Neural cell (in vitro differentiated cells): ENCODE measurements at regions not wholly inside any gene's neighbourhood (a gene's known extent, or its start where the extent isn't known, plus 50 kb on each side); places are given as distances from the start of the nearest gene placed in this dataset.

Source experiments
- H2AFZ ChIP-seq: fragments of 200-600, 300-800 bp; sonication (generic), shearing (Covaris generic); 2 replicates; pipeline ENCODE4 v1.6.0; 2014; ENCODE audit warnings: low read depth, mild to moderate bottlenecking, antibody characterized with exemption, low read length, moderate library complexity
- H3F3A ChIP-seq: fragments of 200-600 bp; shearing (Covaris generic); 2 replicates; pipeline ENCODE4 v1.6.1; 2016; ENCODE audit warnings: mild to moderate bottlenecking, moderate library complexity, mixed read lengths, antibody characterized with exemption, low read length; ENCODE audit not compliant: insufficient read depth, poor library complexity, severe bottlenecking
- H3K27ac ChIP-seq: fragments of 200-600, 300-800 bp; sonication (generic), shearing (Covaris generic); 2 replicates; pipeline ENCODE4 v1.5.1; 2014; ENCODE audit warnings: mild to moderate bottlenecking, low read length, moderate library complexity
- H3K27me3 ChIP-seq: fragments of 300-800, 200-600 bp; sonication (generic), shearing (Covaris generic); 2 replicates; pipeline ENCODE4 v1.6.0; 2014; ENCODE audit warnings: mild to moderate bottlenecking, low read depth, low read length, moderate library complexity; ENCODE audit not compliant: insufficient read depth
- H3K36me3 ChIP-seq: fragments of 300-800, 200-600 bp; sonication (generic), shearing (Covaris generic); 2 replicates; pipeline ENCODE4 v1.5.1; 2014; ENCODE audit warnings: mild to moderate bottlenecking, antibody characterized with exemption, low read length, moderate library complexity; ENCODE audit not compliant: insufficient read depth
- H3K4me2 ChIP-seq: fragments of 300-800, 200-600 bp; sonication (generic), shearing (Covaris generic); 2 replicates; pipeline ENCODE4 v1.6.0; 2014; ENCODE audit warnings: mild to moderate bottlenecking, low read length
- H3K4me3 ChIP-seq: fragments of 300-800, 200-600 bp; sonication (generic), shearing (Covaris generic); 2 replicates; pipeline ENCODE4 v1.5.1; 2014; ENCODE audit warnings: mild to moderate bottlenecking, low read length, moderate library complexity
- H3K79me2 ChIP-seq: fragments of 200-600 bp; shearing (Covaris generic); replicated peaks from 2 replicates; pipeline ENCODE4 v1.6.0; 2014; ENCODE audit warnings: mild to moderate bottlenecking, low read length, moderate library complexity; ENCODE audit not compliant: insufficient read depth
- H3K9ac ChIP-seq: fragments of 300-800, 200-600 bp; sonication (generic), shearing (Covaris generic); 2 replicates; pipeline ENCODE4 v1.6.1; 2016; ENCODE audit warnings: mild to moderate bottlenecking, low read length, mixed read lengths
- H3K9me2 ChIP-seq: fragments of 200-600 bp; shearing (Covaris generic); 2 replicates; pipeline ENCODE4 v1.6.1; 2016; ENCODE audit warnings: mild to moderate bottlenecking, low read length, mixed read lengths; ENCODE audit not compliant: insufficient read depth
- H3K9me3 ChIP-seq: fragments of 200-600, 300-800 bp; sonication (generic), shearing (Covaris generic); 2 replicates; pipeline ENCODE4 v1.6.1; 2016; ENCODE audit warnings: mild to moderate bottlenecking, mixed run types, low read length, moderate library complexity, mixed read lengths
- H4K20me1 ChIP-seq: fragments of 200-600 bp; shearing (Covaris generic); 2 replicates; pipeline ENCODE4 v1.6.1; 2016; ENCODE audit warnings: mild to moderate bottlenecking, mixed run types; ENCODE audit not compliant: insufficient read depth
- EP300 ChIP-seq: fragments of 450-650 bp; conservative IDR thresholded peaks from 2 replicates; pipeline ENCODE4 v1.6.1; 2014; ENCODE audit warnings: antibody characterized with exemption, mild to moderate bottlenecking, moderate library complexity; ENCODE audit not compliant: poor library complexity, severe bottlenecking
- EZH2 ChIP-seq: fragments of 200-600, 300-800 bp; shearing (Covaris generic), sonication (generic); IDR thresholded peaks from 2 replicates; pipeline ENCODE4 v1.6.1; 2014; ENCODE audit warnings: antibody characterized with exemption, low read length, borderline replicate concordance, mild to moderate bottlenecking; ENCODE audit not compliant: insufficient read depth, poor library complexity, severe bottlenecking
- MXI1 ChIP-seq: fragments of 450-650 bp; conservative IDR thresholded peaks from 2 replicates; pipeline ENCODE4 v1.6.1; 2014; ENCODE audit warnings: antibody characterized with exemption, mild to moderate bottlenecking; ENCODE audit not compliant: poor library complexity, severe bottlenecking
- POLR2AphosphoS5 ChIP-seq: IDR thresholded peaks from 2 replicates; pipeline ENCODE4 v1.6.1; 2012
- RAD21 ChIP-seq: fragments of 450-650 bp; conservative IDR thresholded peaks from 2 replicates; pipeline ENCODE4 v1.6.1; 2014; ENCODE audit warnings: antibody characterized with exemption, mild to moderate bottlenecking, moderate library complexity
- SMC3 ChIP-seq: fragments of 450-650 bp; conservative IDR thresholded peaks from 2 replicates; pipeline ENCODE4 v1.6.1; 2014; ENCODE audit warnings: antibody characterized with exemption, mild to moderate bottlenecking, moderate library complexity; ENCODE audit not compliant: poor library complexity
- TAF1 ChIP-seq: IDR thresholded peaks from 2 replicates; pipeline ENCODE4 v1.6.1; 2012; ENCODE audit warnings: low read depth
- TF ChIP-seq, protein P1 (sequence below): fragments of 450-650 bp; IDR thresholded peaks from 2 replicates; pipeline ENCODE4 v1.5.1; 2014; ENCODE audit warnings: antibody characterized with exemption, mild to moderate bottlenecking, moderate library complexity; ENCODE audit not compliant: poor library complexity, severe bottlenecking
- TF ChIP-seq, protein P2 (sequence below): IDR thresholded peaks from 2 replicates; pipeline ENCODE4 v1.6.1; 2012; ENCODE audit warnings: borderline replicate concordance

- Histone ChIP-seq H3K4me2 (no peak overlapping the region), H3K4me3 (no peak overlapping the region), H4K20me1 (no peaks in the 10 kb centered on the region), H3F3A (no peaks in the 10 kb centered on the region), H3K36me3 (no peaks in the 10 kb centered on the region), H3K9me3 (no peaks in the 10 kb centered on the region), H3K9me2 (no peaks in the 10 kb centered on the region), H3K9ac (no peak overlapping the region), H3K27me3 (no peaks in the 10 kb centered on the region), H3K27ac (no peak overlapping the region), H3K79me2 (no peaks in the 10 kb centered on the region), H2AFZ (no peak overlapping the region)
- TF ChIP-seq EP300 (no peak), EZH2 (no peak), SMC3 (no peak), TAF1 (no peak), MXI1 (no peak), POLR2AphosphoS5 (no peak), RAD21 (no peak)
- TF ChIP-seq, protein P1, sequence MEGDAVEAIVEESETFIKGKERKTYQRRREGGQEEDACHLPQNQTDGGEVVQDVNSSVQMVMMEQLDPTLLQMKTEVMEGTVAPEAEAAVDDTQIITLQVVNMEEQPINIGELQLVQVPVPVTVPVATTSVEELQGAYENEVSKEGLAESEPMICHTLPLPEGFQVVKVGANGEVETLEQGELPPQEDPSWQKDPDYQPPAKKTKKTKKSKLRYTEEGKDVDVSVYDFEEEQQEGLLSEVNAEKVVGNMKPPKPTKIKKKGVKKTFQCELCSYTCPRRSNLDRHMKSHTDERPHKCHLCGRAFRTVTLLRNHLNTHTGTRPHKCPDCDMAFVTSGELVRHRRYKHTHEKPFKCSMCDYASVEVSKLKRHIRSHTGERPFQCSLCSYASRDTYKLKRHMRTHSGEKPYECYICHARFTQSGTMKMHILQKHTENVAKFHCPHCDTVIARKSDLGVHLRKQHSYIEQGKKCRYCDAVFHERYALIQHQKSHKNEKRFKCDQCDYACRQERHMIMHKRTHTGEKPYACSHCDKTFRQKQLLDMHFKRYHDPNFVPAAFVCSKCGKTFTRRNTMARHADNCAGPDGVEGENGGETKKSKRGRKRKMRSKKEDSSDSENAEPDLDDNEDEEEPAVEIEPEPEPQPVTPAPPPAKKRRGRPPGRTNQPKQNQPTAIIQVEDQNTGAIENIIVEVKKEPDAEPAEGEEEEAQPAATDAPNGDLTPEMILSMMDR, result no peak
Observed at GRCh38 chr20:23230766-23231385, 119.7 kb upstream of the NXT1 start.

GRCh38 chr20:23229989-23230388 lies 120.6 kb upstream of the NXT1 start:
- TF ChIP-seq, protein P2, sequence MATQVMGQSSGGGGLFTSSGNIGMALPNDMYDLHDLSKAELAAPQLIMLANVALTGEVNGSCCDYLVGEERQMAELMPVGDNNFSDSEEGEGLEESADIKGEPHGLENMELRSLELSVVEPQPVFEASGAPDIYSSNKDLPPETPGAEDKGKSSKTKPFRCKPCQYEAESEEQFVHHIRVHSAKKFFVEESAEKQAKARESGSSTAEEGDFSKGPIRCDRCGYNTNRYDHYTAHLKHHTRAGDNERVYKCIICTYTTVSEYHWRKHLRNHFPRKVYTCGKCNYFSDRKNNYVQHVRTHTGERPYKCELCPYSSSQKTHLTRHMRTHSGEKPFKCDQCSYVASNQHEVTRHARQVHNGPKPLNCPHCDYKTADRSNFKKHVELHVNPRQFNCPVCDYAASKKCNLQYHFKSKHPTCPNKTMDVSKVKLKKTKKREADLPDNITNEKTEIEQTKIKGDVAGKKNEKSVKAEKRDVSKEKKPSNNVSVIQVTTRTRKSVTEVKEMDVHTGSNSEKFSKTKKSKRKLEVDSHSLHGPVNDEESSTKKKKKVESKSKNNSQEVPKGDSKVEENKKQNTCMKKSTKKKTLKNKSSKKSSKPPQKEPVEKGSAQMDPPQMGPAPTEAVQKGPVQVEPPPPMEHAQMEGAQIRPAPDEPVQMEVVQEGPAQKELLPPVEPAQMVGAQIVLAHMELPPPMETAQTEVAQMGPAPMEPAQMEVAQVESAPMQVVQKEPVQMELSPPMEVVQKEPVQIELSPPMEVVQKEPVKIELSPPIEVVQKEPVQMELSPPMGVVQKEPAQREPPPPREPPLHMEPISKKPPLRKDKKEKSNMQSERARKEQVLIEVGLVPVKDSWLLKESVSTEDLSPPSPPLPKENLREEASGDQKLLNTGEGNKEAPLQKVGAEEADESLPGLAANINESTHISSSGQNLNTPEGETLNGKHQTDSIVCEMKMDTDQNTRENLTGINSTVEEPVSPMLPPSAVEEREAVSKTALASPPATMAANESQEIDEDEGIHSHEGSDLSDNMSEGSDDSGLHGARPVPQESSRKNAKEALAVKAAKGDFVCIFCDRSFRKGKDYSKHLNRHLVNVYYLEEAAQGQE, result no peak
- TF ChIP-seq TAF1, result no peak
- no peak for TF ChIP-seq POLR2AphosphoS5
- no peak for TF ChIP-seq SMC3
- no peak for TF ChIP-seq MXI1
- no peak for TF ChIP-seq EZH2
- TF ChIP-seq EP300, result no peak
- TF ChIP-seq, protein P1, result no peak
- no peak for TF ChIP-seq RAD21
- Histone ChIP-seq H3K9me3 (no peaks in the 10 kb centered on the region), H3K36me3 (no peaks in the 10 kb centered on the region), H2AFZ (no peak overlapping the region), H3K4me3 (no peak overlapping the region), H3F3A (no peaks in the 10 kb centered on the region), H4K20me1 (no peaks in the 10 kb centered on the region), H3K27ac (no peak overlapping the region), H3K4me2 (no peak overlapping the region), H3K79me2 (no peaks in the 10 kb centered on the region), H3K9me2 (no peaks in the 10 kb centered on the region), H3K9ac (no peak overlapping the region), H3K27me3 (no peaks in the 10 kb centered on the region)
